ENCODE measurements at regions not wholly inside any gene's neighbourhood (a gene's known extent, or its start where the extent isn't known, plus 50 kb on each side); places are given as distances from the start of the nearest gene placed in this dataset.

GRCh38 chr3:23084367-23084766, 118.8 kb upstream of the UBE2E2 start:
- TF ChIP-seq EZH2phosphoT487 (conservative IDR thresholded peaks at IDR 0.05; ENCODE audit: low read length), result no peak
- TF ChIP-seq CTCF (IDR thresholded peaks at IDR 0.05; ENCODE audit: insufficient read depth, low read length, poor library complexity, severe bottlenecking), result no peak
- Histone ChIP-seq H3F3A (ENCODE audit: insufficient read depth) (no peaks in the 10 kb centered on the region), H2AFZ (ENCODE audit: low read depth, low read length, severe bottlenecking) (no peak overlapping the region)

GRCh38 chr3:23085261-23085660, 117.9 kb upstream of the UBE2E2 start:
- no peaks in the 10 kb centered on the region for H3K79me2 ChIP-seq (ENCODE audit: insufficient read depth, low read length)
- no peak overlapping the region for H2AFZ ChIP-seq (ENCODE audit: low read depth, low read length, severe bottlenecking)
- H3K9me2 ChIP-seq (replicated peaks; ENCODE audit: insufficient read depth, low read length), result no peaks in the 10 kb centered on the region
- no peak overlapping the region for H3K27ac ChIP-seq (ENCODE audit: low read depth, low read length)
- no peaks in the 10 kb centered on the region for H3K27me3 ChIP-seq (ENCODE audit: low read length)
- no peak overlapping the region for H3K4me2 ChIP-seq (ENCODE audit: low read depth, low read length, poor library complexity, severe bottlenecking)
- no peaks in the 10 kb centered on the region for H3K9me3 ChIP-seq (ENCODE audit: insufficient read depth, low read length)
- TF ChIP-seq EZH2phosphoT487 (conservative IDR thresholded peaks at IDR 0.05; ENCODE audit: low read length) (no peak), CTCF (IDR thresholded peaks at IDR 0.05; ENCODE audit: insufficient read depth, low read length, poor library complexity, severe bottlenecking) (no peak)
- no peaks in the 10 kb centered on the region for H4K20me1 ChIP-seq (ENCODE audit: low read depth, low read length)
- no peak overlapping the region for H3K9ac ChIP-seq (ENCODE audit: low read length)
- H3K4me3 ChIP-seq (ENCODE audit: insufficient read depth, low read length, poor library complexity, severe bottlenecking), result no peak overlapping the region
- no peaks in the 10 kb centered on the region for H3F3A ChIP-seq (ENCODE audit: insufficient read depth)
- H3K36me3 ChIP-seq (ENCODE audit: low read length), result no peaks in the 10 kb centered on the region

More at GRCh38 chr3:23084367-23084766, 118.8 kb upstream of the UBE2E2 start:
- Histone ChIP-seq H3K4me2 (ENCODE audit: low read depth, low read length, poor library complexity, severe bottlenecking) (no peak overlapping the region), H3K4me3 (ENCODE audit: insufficient read depth, low read length, poor library complexity, severe bottlenecking) (no peak overlapping the region), H3K27me3 (ENCODE audit: low read length) (no peaks in the 10 kb centered on the region), H3K79me2 (ENCODE audit: insufficient read depth, low read length) (no peaks in the 10 kb centered on the region), H3K9ac (ENCODE audit: low read length) (no peak overlapping the region), H3K36me3 (ENCODE audit: low read length) (no peaks in the 10 kb centered on the region), H3K27ac (ENCODE audit: low read depth, low read length) (no peak overlapping the region), H3K9me3 (ENCODE audit: insufficient read depth, low read length) (no peaks in the 10 kb centered on the region), H4K20me1 (ENCODE audit: low read depth, low read length) (no peaks in the 10 kb centered on the region), H3K9me2 (replicated peaks; ENCODE audit: insufficient read depth, low read length) (no peaks in the 10 kb centered on the region)

- H3K27ac ChIP-seq (ENCODE audit: low read depth, low read length), result no peak overlapping the region
- H3K9ac ChIP-seq (ENCODE audit: low read length), result no peak overlapping the region
- TF ChIP-seq EZH2phosphoT487 (conservative IDR thresholded peaks at IDR 0.05; ENCODE audit: low read length), result no peak
- TF ChIP-seq CTCF (IDR thresholded peaks at IDR 0.05; ENCODE audit: insufficient read depth, low read length, poor library complexity, severe bottlenecking), result no peak
- H3F3A ChIP-seq (ENCODE audit: insufficient read depth), result no peaks in the 10 kb centered on the region
- H3K9me2 ChIP-seq (replicated peaks; ENCODE audit: insufficient read depth, low read length), result no peaks in the 10 kb centered on the region
- H3K27me3 ChIP-seq (ENCODE audit: low read length), result no peaks in the 10 kb centered on the region
- H2AFZ ChIP-seq (ENCODE audit: low read depth, low read length, severe bottlenecking), result no peak overlapping the region
- no peak overlapping the region for H3K4me2 ChIP-seq (ENCODE audit: low read depth, low read length, poor library complexity, severe bottlenecking)
- no peaks in the 10 kb centered on the region for H3K36me3 ChIP-seq (ENCODE audit: low read length)
- H3K79me2 ChIP-seq (ENCODE audit: insufficient read depth, low read length), result no peaks in the 10 kb centered on the region
- no peaks in the 10 kb centered on the region for H4K20me1 ChIP-seq (ENCODE audit: low read depth, low read length)
- H3K9me3 ChIP-seq (ENCODE audit: insufficient read depth, low read length), result no peaks in the 10 kb centered on the region
- H3K4me3 ChIP-seq (ENCODE audit: insufficient read depth, low read length, poor library complexity, severe bottlenecking), result no peak overlapping the region
Observed at GRCh38 chr3:23086331-23086730, 116.8 kb upstream of the UBE2E2 start.
